MM.1S (cell line): ENCODE measurements at regions not wholly inside any gene's neighbourhood (a gene's known extent, or its start where the extent isn't known, plus 50 kb on each side); places are given as distances from the start of the nearest gene placed in this dataset.

Experiments used
- DNase-seq: peaks from one replicate; pipeline ENCODE4 v3.0.0-alpha.2; 2015
- H2AFZ ChIP-seq: fragments of 300-600 bp; sonication (generic); 2 replicates; pipeline ENCODE4 v1.6.0; 2016; ENCODE audit warnings: antibody characterized with exemption, low read length
- H3F3A ChIP-seq: fragments of 300-600 bp; sonication (generic); 2 replicates; pipeline ENCODE4 v1.6.1; 2016; ENCODE audit warnings: mild to moderate bottlenecking, antibody characterized with exemption, low read length, moderate library complexity, mixed read lengths; ENCODE audit not compliant: insufficient read depth
- H3K27ac ChIP-seq: fragments of 300-600 bp; sonication (generic); 2 replicates; pipeline ENCODE4 v1.5.1; 2016; ENCODE audit warnings: mild to moderate bottlenecking, low read length
- H3K27me3 ChIP-seq: fragments of 300-600 bp; sonication (generic); replicated peaks from 2 replicates; pipeline ENCODE4 v1.6.0; 2016; ENCODE audit warnings: low read length; ENCODE audit not compliant: insufficient read depth
- H3K36me3 ChIP-seq: fragments of 300-600 bp; sonication (generic); replicated peaks from 2 replicates; pipeline ENCODE4 v1.6.1; 2016; ENCODE audit warnings: mild to moderate bottlenecking, low read length, mixed read lengths; ENCODE audit not compliant: insufficient read depth
- H3K4me1 ChIP-seq: fragments of 300-600 bp; sonication (generic); 2 replicates; pipeline ENCODE4 v1.6.1; 2016; ENCODE audit warnings: low read length, mixed read lengths
- H3K4me2 ChIP-seq: fragments of 300-600 bp; sonication (generic); 2 replicates; pipeline ENCODE4 v1.6.0; 2016; ENCODE audit warnings: low read depth, low read length
- H3K4me3 ChIP-seq: fragments of 300-600 bp; sonication (generic); 2 replicates; pipeline ENCODE4 v1.5.1; 2016; ENCODE audit warnings: low read length, mixed read lengths
- H3K79me2 ChIP-seq: fragments of 300-600 bp; sonication (generic); 2 replicates; pipeline ENCODE4 v1.6.1; 2016; ENCODE audit warnings: mixed run types, low read length, mixed read lengths
- H3K9ac ChIP-seq: fragments of 300-600 bp; sonication (generic); 2 replicates; pipeline ENCODE4 v1.6.1; 2016; ENCODE audit warnings: low read length, mixed read lengths
- H3K9me2 ChIP-seq: fragments of 300-600 bp; sonication (generic); replicated peaks from 2 replicates; pipeline ENCODE4 v1.6.1; 2016; ENCODE audit warnings: mild to moderate bottlenecking, low read length, mixed read lengths; ENCODE audit not compliant: insufficient read depth
- H3K9me3 ChIP-seq: fragments of 300-600 bp; sonication (generic); replicated peaks from 2 replicates; pipeline ENCODE4 v1.6.1; 2016; ENCODE audit warnings: mild to moderate bottlenecking, low read length, mixed read lengths; ENCODE audit not compliant: insufficient read depth
- H4K20me1 ChIP-seq: fragments of 300-600 bp; sonication (generic); 2 replicates; pipeline ENCODE4 v1.6.1; 2016; ENCODE audit warnings: mild to moderate bottlenecking, low read length, moderate library complexity, mixed read lengths; ENCODE audit not compliant: insufficient read depth
- CTCF ChIP-seq: fragments of 300-600 bp; sonication (generic); IDR thresholded peaks from 2 replicates; pipeline ENCODE4 v1.5.1; 2016; ENCODE audit warnings: antibody characterized with exemption, low read length, mixed read lengths
- EZH2 ChIP-seq: fragments of 300-600 bp; sonication (generic); optimal IDR thresholded peaks from 2 replicates; pipeline ENCODE3; 2017; ENCODE audit warnings: low read depth, mild to moderate bottlenecking, antibody characterized with exemption, low read length, mixed read lengths
- EZH2phosphoT487 ChIP-seq: fragments of 300-600 bp; sonication (generic); IDR thresholded peaks from 2 replicates; pipeline ENCODE4 v1.6.1; 2018; ENCODE audit warnings: antibody characterized with exemption, low read length

- Histone ChIP-seq H4K20me1 (no peaks in the 10 kb centered on the region), H3F3A (no peaks in the 10 kb centered on the region), H2AFZ (no peak overlapping the region), H3K36me3 (no peaks in the 10 kb centered on the region), H3K9me3 (no peaks in the 10 kb centered on the region), H3K9me2 (no peaks in the 10 kb centered on the region), H3K4me1 (no peaks in the 10 kb centered on the region), H3K4me2 (no peak overlapping the region), H3K79me2 (no peaks in the 10 kb centered on the region), H3K27me3 (no peaks in the 10 kb centered on the region), H3K27ac (no peak overlapping the region), H3K4me3 (no peak overlapping the region), H3K9ac (no peak overlapping the region)
- DNase-seq, result no peak
- no peak for TF ChIP-seq EZH2phosphoT487
- TF ChIP-seq EZH2, result no peak
- TF ChIP-seq CTCF, result no peak
Measured at GRCh38 chr5:72673623-72674022, 142.8 kb upstream of the TNPO1 start.

- Histone ChIP-seq H3K9me2 (no peaks in the 10 kb centered on the region), H3F3A (no peaks in the 10 kb centered on the region), H3K4me1 (no peaks in the 10 kb centered on the region), H2AFZ (no peak overlapping the region), H3K36me3 (no peaks in the 10 kb centered on the region), H3K9me3 (no peaks in the 10 kb centered on the region), H3K79me2 (no peaks in the 10 kb centered on the region), H3K4me2 (no peak overlapping the region), H3K4me3 (no peak overlapping the region), H3K27me3 (no peaks in the 10 kb centered on the region), H4K20me1 (no peaks in the 10 kb centered on the region), H3K27ac (no peak overlapping the region), H3K9ac (no peak overlapping the region)
- DNase-seq, result no peak
- TF ChIP-seq EZH2 (no peak), EZH2phosphoT487 (no peak), CTCF (no peak)
Measured at GRCh38 chr5:72673180-72673579, 143.3 kb upstream of the TNPO1 start.

GRCh38 chr5:72667708-72668107 lies 148.8 kb upstream of the TNPO1 start:
- Histone ChIP-seq H3K4me3 (no peak overlapping the region), H3K27ac (no peak overlapping the region), H3K36me3 (no peaks in the 10 kb centered on the region), H3K9me3 (no peaks in the 10 kb centered on the region), H3K4me1 (no peaks in the 10 kb centered on the region), H3K9ac (no peak overlapping the region), H2AFZ (no peak overlapping the region), H3K79me2 (no peaks in the 10 kb centered on the region), H3K4me2 (no peak overlapping the region), H3K27me3 (no peaks in the 10 kb centered on the region), H3F3A (no peaks in the 10 kb centered on the region), H4K20me1 (no peaks in the 10 kb centered on the region), H3K9me2 (no peaks in the 10 kb centered on the region)
- no peak for DNase-seq
- TF ChIP-seq EZH2 (no peak), CTCF (no peak), EZH2phosphoT487 (no peak)

DNA sequence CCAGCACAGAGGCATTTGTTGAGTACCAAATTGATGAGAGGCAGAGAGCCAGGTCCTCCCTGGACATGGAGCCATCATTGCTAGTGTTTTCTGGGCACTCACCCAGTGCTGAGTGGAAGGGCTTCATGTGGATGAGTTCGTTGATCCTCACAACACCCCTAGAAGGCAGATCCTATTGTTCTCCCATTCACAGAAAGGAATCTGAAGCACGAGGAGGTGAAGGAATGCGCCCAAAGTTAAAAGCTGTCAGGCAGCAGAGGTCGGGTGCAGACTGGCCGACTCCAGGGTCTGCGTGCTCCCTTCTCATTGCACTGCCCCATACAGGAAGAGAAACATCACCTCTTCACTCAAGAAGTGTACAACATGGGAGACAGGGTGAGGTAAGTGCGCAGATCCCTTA lies 153.5 kb upstream of the TNPO1 start:
- Histone ChIP-seq H3K4me3 (no peak overlapping the region), H3K36me3 (no peaks in the 10 kb centered on the region), H3F3A (no peaks in the 10 kb centered on the region), H3K79me2 (no peaks in the 10 kb centered on the region), H3K27ac (no peak overlapping the region), H3K4me1 (no peaks in the 10 kb centered on the region), H4K20me1 (no peaks in the 10 kb centered on the region), H2AFZ (no peak overlapping the region), H3K27me3 (no peaks in the 10 kb centered on the region), H3K9me3 (no peaks in the 10 kb centered on the region), H3K9me2 (no peaks in the 10 kb centered on the region), H3K4me2 (no peak overlapping the region), H3K9ac (no peak overlapping the region)
- no peak for DNase-seq
- no peak for TF ChIP-seq EZH2phosphoT487
- no peak for TF ChIP-seq CTCF
- no peak for TF ChIP-seq EZH2
